Left ventricle myocardium inferior (tissue), 1 donor: ENCODE measurements at regions not wholly inside any gene's neighbourhood (a gene's known extent, or its start where the extent isn't known, plus 50 kb on each side); places are given as distances from the start of the nearest gene placed in this dataset.

Experiments
- DNase-seq: peaks from one replicate; pipeline ENCODE4 v3.0.0-alpha.2; 2020
- H3K27ac ChIP-seq: fragments of 200-600 bp; replicated peaks from 2 replicates; pipeline ENCODE4 v1.8.0; 2021
- H3K27me3 ChIP-seq: fragments of 200-600 bp; 2 replicates; pipeline ENCODE4 v1.8.0; 2021; ENCODE audit warnings: low read depth
- H3K36me3 ChIP-seq: fragments of 200-600 bp; 2 replicates; pipeline ENCODE4 v1.8.0; 2021
- H3K4me1 ChIP-seq: fragments of 200-600 bp; 2 replicates; pipeline ENCODE4 v1.8.0; 2021
- H3K4me3 ChIP-seq: fragments of 200-600 bp; 2 replicates; pipeline ENCODE4 v1.8.0; 2021; ENCODE audit warnings: mild to moderate bottlenecking, moderate library complexity
- H3K9me3 ChIP-seq: fragments of 200-600 bp; replicated peaks from 2 replicates; pipeline ENCODE4 v1.8.0; 2021
- CTCF ChIP-seq: fragments of 200-600 bp; IDR thresholded peaks from 2 replicates; pipeline ENCODE4 v1.8.0; 2021; ENCODE audit warnings: antibody characterized with exemption, mild to moderate bottlenecking, borderline replicate concordance
- intact Hi-C: fragments of 100-400 bp; cut with micrococcal nuclease; formaldehyde crosslinking; loops from one replicate; pipeline ENCODE4 v1.11.0; 2022
- donor health status: DM: no; HTN: yes; CAD: no; lungs with severe emphysema.

- no peaks in the 10 kb centered on the region for H3K9me3 ChIP-seq
- no peak overlapping the region for H3K27ac ChIP-seq
- no peaks in the 10 kb centered on the region for H3K4me1 ChIP-seq
- H3K36me3 ChIP-seq = no peaks in the 10 kb centered on the region
- DNase-seq = no peak
- no peaks in the 10 kb centered on the region for H3K27me3 ChIP-seq
- H3K4me3 ChIP-seq = no peak overlapping the region
- intact Hi-C loops = no loop called here
- no peak for TF ChIP-seq CTCF
Observed at GRCh38 chrX:5086388-5086787, 1142.3 kb downstream of the NLGN4X start.

- Histone ChIP-seq H3K27me3 (no peaks in the 10 kb centered on the region), H3K36me3 (no peaks in the 10 kb centered on the region), H3K4me1 (no peaks in the 10 kb centered on the region), H3K27ac (no peak overlapping the region), H3K9me3 (no peaks in the 10 kb centered on the region), H3K4me3 (no peak overlapping the region)
- DNase-seq = no peak
- TF ChIP-seq CTCF = no peak
- intact Hi-C loops = no loop called here
Observed at GRCh38 chrX:5084279-5084678, 1144.4 kb downstream of the NLGN4X start.

- no peaks in the 10 kb centered on the region for H3K27me3 ChIP-seq
- no peak for TF ChIP-seq CTCF
- H3K9me3 ChIP-seq = no peaks in the 10 kb centered on the region
- H3K4me1 ChIP-seq = no peaks in the 10 kb centered on the region
- no peak overlapping the region for H3K4me3 ChIP-seq
- no peaks in the 10 kb centered on the region for H3K36me3 ChIP-seq
- intact Hi-C loops = no loop called here
- no peak for DNase-seq
- no peak overlapping the region for H3K27ac ChIP-seq
Observed at GRCh38 chrX:5082705-5083104, 1146.0 kb downstream of the NLGN4X start.

- TF ChIP-seq CTCF = no peak
- no peak overlapping the region for H3K27ac ChIP-seq
- no peak for DNase-seq
- H3K4me1 ChIP-seq = no peaks in the 10 kb centered on the region
- H3K27me3 ChIP-seq = no peaks in the 10 kb centered on the region
- intact Hi-C loops = no loop called here
- no peaks in the 10 kb centered on the region for H3K36me3 ChIP-seq
- no peak overlapping the region for H3K4me3 ChIP-seq
- H3K9me3 ChIP-seq = no peaks in the 10 kb centered on the region
Observed at GRCh38 chrX:5080791-5081190, 1147.9 kb downstream of the NLGN4X start.

- Histone ChIP-seq H3K27me3 (no peaks in the 10 kb centered on the region), H3K36me3 (no peaks in the 10 kb centered on the region), H3K4me3 (no peak overlapping the region), H3K27ac (no peak overlapping the region), H3K9me3 (no peaks in the 10 kb centered on the region), H3K4me1 (no peaks in the 10 kb centered on the region)
- TF ChIP-seq CTCF = no peak
- intact Hi-C loops = no loop called here
- no peak for DNase-seq
Observed at GRCh38 chrX:5068550-5068949, 1160.1 kb downstream of the NLGN4X start.

- no peak overlapping the region for H3K27ac ChIP-seq
- no peaks in the 10 kb centered on the region for H3K4me1 ChIP-seq
- no peak for TF ChIP-seq CTCF
- DNase-seq = no peak
- H3K27me3 ChIP-seq = no peaks in the 10 kb centered on the region
- no peaks in the 10 kb centered on the region for H3K36me3 ChIP-seq
- no peak overlapping the region for H3K4me3 ChIP-seq
- intact Hi-C loops = no loop called here
- H3K9me3 ChIP-seq = no peaks in the 10 kb centered on the region
Observed at GRCh38 chrX:5057786-5058185, 1170.9 kb downstream of the NLGN4X start.
